OCI-LY3 (cell line): ENCODE measurements at regions not wholly inside any gene's neighbourhood (a gene's known extent, or its start where the extent isn't known, plus 50 kb on each side); places are given as distances from the start of the nearest gene placed in this dataset.
"Not testable (repeated sequence)": the region's sequence is repeated elsewhere in the genome, so short reads cannot be mapped to it uniquely, and the experiment has no call there.

Experiments used
- H2AFZ ChIP-seq: fragments of 200-600, 300-600 bp; shearing (Covaris generic); 2 replicates; pipeline ENCODE4 v1.6.0; 2014; ENCODE audit warnings: antibody characterized with exemption, low read depth, low read length
- H3K27ac ChIP-seq: fragments of 200-600, 300-600 bp; sonication (generic); 2 replicates; pipeline ENCODE4 v1.5.1; 2014; ENCODE audit warnings: mild to moderate bottlenecking, low read length, moderate library complexity, mixed read lengths
- H3K27me3 ChIP-seq: fragments of 200-600, 300-600 bp; sonication (generic); 2 replicates; pipeline ENCODE4 v1.6.1; 2014; ENCODE audit warnings: low read depth, low read length, mixed read lengths
- H3K36me3 ChIP-seq: fragments of 200-600, 300-600 bp; sonication (generic); replicated peaks from 2 replicates; pipeline ENCODE3; 2014; ENCODE audit warnings: low read depth, low read length, mixed read lengths
- H3K4me1 ChIP-seq: fragments of 300-600, 200-600 bp; sonication (generic); 2 replicates; pipeline ENCODE4 v1.6.1; 2014; ENCODE audit warnings: low read length, mixed read lengths
- H3K4me2 ChIP-seq: fragments of 200-600, 300-600 bp; sonication (generic); 2 replicates; pipeline ENCODE4 v1.6.1; 2014; ENCODE audit warnings: low read length, mixed read lengths
- H3K4me3 ChIP-seq: fragments of 300-600, 200-600 bp; sonication (generic); 2 replicates; pipeline ENCODE4 v1.5.1; 2014; ENCODE audit warnings: antibody characterized with exemption, mild to moderate bottlenecking, low read length, moderate library complexity
- H3K79me2 ChIP-seq: fragments of 300-600, 200-600 bp; shearing (Covaris generic); 2 replicates; pipeline ENCODE4 v1.6.1; 2014; ENCODE audit warnings: mild to moderate bottlenecking, low read length, mixed read lengths
- H3K9ac ChIP-seq: fragments of 300-600, 200-600 bp; shearing (Covaris generic); 2 replicates; pipeline ENCODE4 v1.6.0; 2014; ENCODE audit warnings: mild to moderate bottlenecking, low read length, moderate library complexity
- H3K9me3 ChIP-seq: fragments of 200-600, 300-600 bp; shearing (Covaris generic); 2 replicates; pipeline ENCODE4 v1.6.1; 2014; ENCODE audit warnings: low read length, mixed read lengths; ENCODE audit not compliant: insufficient read depth
- H4K20me1 ChIP-seq: fragments of 200-600, 300-600 bp; sonication (generic); 2 replicates; pipeline ENCODE4 v1.6.1; 2016; ENCODE audit warnings: low read length, mixed read lengths; ENCODE audit not compliant: insufficient read depth
- EZH2phosphoT487 ChIP-seq: fragments of 200-600 bp; shearing (Covaris generic); IDR thresholded peaks from 2 replicates; pipeline ENCODE4 v1.6.1; 2018; ENCODE audit warnings: antibody characterized with exemption, mixed run types, low read depth
- TF ChIP-seq, protein P1 (sequence below): fragments of 200-600, 300-600 bp; sonication (generic); IDR thresholded peaks from 2 replicates; pipeline ENCODE4 v1.5.1; 2014; ENCODE audit warnings: antibody characterized with exemption, low read length, low read depth

DNA sequence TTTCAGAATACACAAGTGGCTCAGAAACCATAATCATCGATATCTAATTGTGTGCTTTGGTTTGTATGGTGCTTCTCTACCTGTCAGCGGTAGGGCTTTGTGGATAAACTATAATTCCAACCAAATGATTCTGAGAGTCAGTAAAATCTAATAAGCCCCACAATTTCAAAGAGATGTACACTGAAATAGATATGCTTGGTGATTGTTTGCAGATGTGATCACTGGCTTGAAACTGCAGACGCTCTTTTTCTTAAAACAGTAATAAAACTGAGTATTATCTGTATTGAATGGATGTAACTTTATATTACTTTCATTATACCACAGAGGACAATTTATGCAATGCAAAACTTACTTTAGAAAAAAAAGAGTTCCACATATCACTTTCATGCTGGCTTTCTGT lies 198.8 kb upstream of the ANXA10 start:
- no peak for TF ChIP-seq EZH2phosphoT487
- TF ChIP-seq, protein P1, sequence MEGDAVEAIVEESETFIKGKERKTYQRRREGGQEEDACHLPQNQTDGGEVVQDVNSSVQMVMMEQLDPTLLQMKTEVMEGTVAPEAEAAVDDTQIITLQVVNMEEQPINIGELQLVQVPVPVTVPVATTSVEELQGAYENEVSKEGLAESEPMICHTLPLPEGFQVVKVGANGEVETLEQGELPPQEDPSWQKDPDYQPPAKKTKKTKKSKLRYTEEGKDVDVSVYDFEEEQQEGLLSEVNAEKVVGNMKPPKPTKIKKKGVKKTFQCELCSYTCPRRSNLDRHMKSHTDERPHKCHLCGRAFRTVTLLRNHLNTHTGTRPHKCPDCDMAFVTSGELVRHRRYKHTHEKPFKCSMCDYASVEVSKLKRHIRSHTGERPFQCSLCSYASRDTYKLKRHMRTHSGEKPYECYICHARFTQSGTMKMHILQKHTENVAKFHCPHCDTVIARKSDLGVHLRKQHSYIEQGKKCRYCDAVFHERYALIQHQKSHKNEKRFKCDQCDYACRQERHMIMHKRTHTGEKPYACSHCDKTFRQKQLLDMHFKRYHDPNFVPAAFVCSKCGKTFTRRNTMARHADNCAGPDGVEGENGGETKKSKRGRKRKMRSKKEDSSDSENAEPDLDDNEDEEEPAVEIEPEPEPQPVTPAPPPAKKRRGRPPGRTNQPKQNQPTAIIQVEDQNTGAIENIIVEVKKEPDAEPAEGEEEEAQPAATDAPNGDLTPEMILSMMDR = no peak
- Histone ChIP-seq H3K27ac (no peak overlapping the region), H3K9me3 (no peaks in the 10 kb centered on the region), H3K4me3 (no peak overlapping the region), H2AFZ (no peak overlapping the region), H3K36me3 (no peaks in the 10 kb centered on the region), H3K4me2 (no peak overlapping the region), H3K4me1 (no peaks in the 10 kb centered on the region), H3K79me2 (no peaks in the 10 kb centered on the region), H3K9ac (no peak overlapping the region), H3K27me3 (no peaks in the 10 kb centered on the region), H4K20me1 (no peaks in the 10 kb centered on the region)

DNA sequence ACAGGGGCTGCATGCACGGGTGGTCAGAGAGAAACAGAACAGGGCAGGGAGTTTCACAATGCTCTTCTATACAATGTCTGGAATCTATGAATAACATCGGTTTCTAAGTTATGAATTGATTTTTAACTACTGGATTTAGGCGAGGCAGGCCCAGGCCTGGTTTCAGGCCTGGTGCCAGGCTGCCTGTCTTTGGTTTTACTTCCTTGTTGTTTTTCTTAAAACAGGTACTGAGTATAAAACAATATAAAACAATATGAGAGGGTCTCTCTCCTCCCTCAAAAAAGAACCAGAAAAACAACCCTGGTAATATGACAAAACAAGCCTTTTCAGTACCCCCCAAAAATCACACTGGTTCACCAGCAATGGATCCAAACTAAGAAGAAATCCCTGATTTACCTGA lies 196.1 kb upstream of the ANXA10 start:
- not testable (repeated sequence) for H2AFZ ChIP-seq, H4K20me1 ChIP-seq, H3K4me1 ChIP-seq, H3K4me2 ChIP-seq, H3K27me3 ChIP-seq, H3K36me3 ChIP-seq, H3K4me3 ChIP-seq, H3K27ac ChIP-seq, H3K9ac ChIP-seq, H3K9me3 ChIP-seq, H3K79me2 ChIP-seq

- no peaks in the 10 kb centered on the region for H4K20me1 ChIP-seq
- no peak for TF ChIP-seq EZH2phosphoT487
- TF ChIP-seq, protein P1 = no peak
- no peaks in the 10 kb centered on the region for H3K27me3 ChIP-seq
- H3K4me1 ChIP-seq = no peaks in the 10 kb centered on the region
- H3K79me2 ChIP-seq = no peaks in the 10 kb centered on the region
- no peak overlapping the region for H3K4me2 ChIP-seq
- no peaks in the 10 kb centered on the region for H3K9me3 ChIP-seq
- no peak overlapping the region for H2AFZ ChIP-seq
- H3K4me3 ChIP-seq = no peak overlapping the region
- H3K9ac ChIP-seq = no peak overlapping the region
- H3K36me3 ChIP-seq = no peaks in the 10 kb centered on the region
- no peak overlapping the region for H3K27ac ChIP-seq
Measured at GRCh38 chr4:167897116-167897515, 195.2 kb upstream of the ANXA10 start.

DNA sequence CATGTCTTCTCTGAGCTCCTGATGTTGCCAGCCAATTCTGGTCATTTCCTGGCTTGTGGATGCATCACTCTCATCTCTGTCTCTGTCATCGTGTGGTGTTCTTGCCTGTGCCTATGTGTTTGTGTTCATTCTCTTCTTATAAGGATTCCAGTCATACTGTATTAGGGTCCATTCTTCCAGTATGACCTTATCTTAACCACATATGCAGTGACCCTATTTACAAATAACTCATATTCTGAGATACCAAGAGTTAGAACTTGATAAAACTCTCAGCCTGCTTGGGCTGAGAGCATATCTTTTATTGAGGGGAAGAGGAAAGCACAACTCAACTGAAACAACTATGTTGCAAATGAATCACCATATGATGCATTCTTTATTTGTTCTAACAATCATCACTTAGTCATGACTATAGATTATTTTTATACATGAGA lies 189.0 kb upstream of the ANXA10 start:
- no peak for TF ChIP-seq EZH2phosphoT487
- TF ChIP-seq, protein P1 = no peak
- Histone ChIP-seq H3K79me2 (no peaks in the 10 kb centered on the region), H3K9ac (no peak overlapping the region), H3K36me3 (no peaks in the 10 kb centered on the region), H3K4me2 (no peak overlapping the region), H4K20me1 (no peaks in the 10 kb centered on the region), H3K27ac (no peak overlapping the region), H3K27me3 (no peaks in the 10 kb centered on the region), H2AFZ (peak overlapping the region; percentile 22; the same call in 1 of the 2 replicates), H3K9me3 (no peaks in the 10 kb centered on the region), H3K4me3 (no peak overlapping the region), H3K4me1 (no peaks in the 10 kb centered on the region)

- H3K79me2 ChIP-seq = no peaks in the 10 kb centered on the region
- no peak overlapping the region for H3K4me3 ChIP-seq
- H3K27me3 ChIP-seq = no peaks in the 10 kb centered on the region
- H3K9me3 ChIP-seq = no peaks in the 10 kb centered on the region
- no peak overlapping the region for H2AFZ ChIP-seq
- no peak overlapping the region for H3K9ac ChIP-seq
- TF ChIP-seq, protein P1 = no peak
- no peak for TF ChIP-seq EZH2phosphoT487
- no peaks in the 10 kb centered on the region for H3K4me1 ChIP-seq
- H3K36me3 ChIP-seq = no peaks in the 10 kb centered on the region
- H4K20me1 ChIP-seq = no peaks in the 10 kb centered on the region
- no peak overlapping the region for H3K27ac ChIP-seq
- H3K4me2 ChIP-seq = no peak overlapping the region
Measured at GRCh38 chr4:167906851-167907250, 185.5 kb upstream of the ANXA10 start.
